HG02852 (cell line): ENCODE measurements at regions not wholly inside any gene's neighbourhood (a gene's known extent, or its start where the extent isn't known, plus 50 kb on each side); places are given as distances from the start of the nearest gene placed in this dataset.

Source experiments
- ATAC-seq: cut with Tn5 transposase; IDR thresholded peaks from one replicate; pipeline ENCODE4 v1.9.1; 2021; ENCODE audit warnings: mild to moderate bottlenecking, moderate library complexity; ENCODE audit not compliant: unreplicated experiment

DNA sequence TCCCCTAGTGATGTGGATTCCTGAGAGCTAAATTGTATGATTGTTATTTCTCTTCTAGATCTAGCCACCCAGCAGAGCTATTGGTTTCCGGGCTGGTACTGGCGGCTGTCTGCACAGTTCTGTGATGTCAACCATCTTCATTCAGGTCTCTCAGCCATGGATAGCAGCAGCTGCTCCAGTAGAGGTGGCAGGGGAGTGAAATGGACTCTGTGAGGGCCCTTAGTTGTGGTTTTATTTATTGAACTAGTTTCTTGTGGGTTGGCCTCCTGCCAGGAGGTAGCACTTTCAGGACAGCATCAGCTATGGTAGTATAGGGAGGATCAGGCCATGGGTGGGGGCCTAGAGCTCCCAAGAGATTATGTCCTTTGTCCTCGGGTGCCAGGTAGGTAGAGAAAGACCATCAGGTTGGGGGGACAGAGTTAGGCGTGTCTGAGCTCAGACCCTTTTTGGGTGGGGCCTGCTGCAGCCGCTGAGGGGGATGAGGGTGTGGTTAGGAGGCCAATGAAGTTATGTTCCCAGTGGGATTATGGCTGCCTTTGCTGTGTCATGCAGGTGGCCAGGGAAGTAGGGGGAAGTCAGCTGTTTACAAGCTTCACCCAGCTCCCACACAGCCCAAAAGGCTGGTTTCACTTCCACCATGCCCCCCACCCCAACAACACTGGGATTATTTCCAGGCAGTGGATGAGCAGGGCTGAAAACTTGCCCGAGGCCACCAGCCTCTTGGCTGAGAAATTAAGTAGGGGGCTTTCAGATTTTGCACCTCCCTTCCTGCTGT is 55.1 kb upstream of the RGS4 start:
- ATAC-seq: no peak

DNA sequence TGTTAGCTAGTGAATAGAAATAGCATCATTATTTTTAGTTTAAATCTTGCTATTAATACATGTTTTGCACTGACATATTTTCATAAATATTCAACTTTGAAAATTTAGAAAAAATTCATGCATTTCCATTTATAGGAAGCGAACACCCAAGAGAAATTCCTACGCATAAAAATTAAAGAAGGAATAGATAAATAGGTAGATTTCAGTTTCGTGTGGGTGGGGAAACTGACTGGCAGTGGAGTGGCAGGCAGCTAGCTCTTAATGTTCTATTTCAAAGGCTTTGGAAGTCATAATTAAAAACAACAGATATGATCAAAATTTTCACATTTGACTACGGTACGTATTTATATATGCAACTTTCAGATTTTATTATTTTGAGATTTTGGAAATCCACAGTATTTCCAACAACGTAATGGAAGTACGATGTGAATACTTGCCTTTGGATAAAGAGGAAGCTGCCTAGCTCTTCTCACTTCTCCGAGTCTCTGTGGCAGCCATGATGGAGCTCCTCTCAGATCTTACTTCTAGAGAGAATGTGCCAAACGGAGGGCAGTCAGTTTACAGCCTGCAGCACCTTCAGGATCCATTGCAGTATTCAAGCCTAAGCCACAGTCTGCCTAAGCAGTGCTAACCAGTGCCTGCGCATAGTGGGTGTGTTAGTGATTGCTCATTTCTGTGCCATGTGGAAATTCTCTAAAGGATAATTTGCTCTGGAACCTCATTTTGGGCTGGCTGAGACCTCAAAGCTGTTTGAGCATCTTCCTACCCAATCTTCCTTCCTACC is 62.9 kb upstream of the RGS4 start:
- no peak for ATAC-seq

DNA sequence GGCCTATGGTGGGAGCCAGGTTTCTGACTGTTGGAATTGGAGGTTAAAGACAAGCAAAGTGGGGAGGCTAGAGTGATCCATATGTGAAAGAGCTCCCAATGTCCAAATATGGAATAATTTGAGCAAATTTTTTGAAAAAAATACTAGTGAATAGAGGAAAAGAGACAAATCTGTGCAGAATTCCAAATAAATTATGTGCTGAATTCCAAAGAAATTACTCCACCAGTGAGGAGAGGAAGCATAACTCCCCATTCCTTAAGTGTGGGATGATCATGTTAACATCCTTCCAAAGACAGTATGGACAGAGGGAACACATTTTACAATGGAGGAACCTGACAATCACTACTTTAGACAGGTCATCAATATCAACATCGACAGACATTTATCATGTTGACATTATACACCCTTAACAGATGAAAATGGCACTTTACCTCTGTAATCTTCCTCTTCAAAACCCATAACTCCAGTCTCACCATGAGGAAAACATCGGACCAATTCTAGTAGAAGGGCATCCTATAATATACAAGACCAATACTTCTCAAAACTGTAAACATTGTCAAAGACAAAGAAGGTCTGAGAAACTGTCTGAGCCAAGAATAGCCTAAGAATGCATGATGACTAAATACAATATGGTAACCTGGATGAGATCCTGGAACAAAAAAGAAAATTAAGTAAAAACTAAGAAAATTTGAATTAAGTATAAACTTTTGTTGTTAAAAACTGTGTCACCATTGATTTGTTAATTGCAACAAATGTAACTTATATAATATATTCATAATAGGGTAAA is 71.5 kb upstream of the RGS4 start:
- ATAC-seq: no peak

DNA sequence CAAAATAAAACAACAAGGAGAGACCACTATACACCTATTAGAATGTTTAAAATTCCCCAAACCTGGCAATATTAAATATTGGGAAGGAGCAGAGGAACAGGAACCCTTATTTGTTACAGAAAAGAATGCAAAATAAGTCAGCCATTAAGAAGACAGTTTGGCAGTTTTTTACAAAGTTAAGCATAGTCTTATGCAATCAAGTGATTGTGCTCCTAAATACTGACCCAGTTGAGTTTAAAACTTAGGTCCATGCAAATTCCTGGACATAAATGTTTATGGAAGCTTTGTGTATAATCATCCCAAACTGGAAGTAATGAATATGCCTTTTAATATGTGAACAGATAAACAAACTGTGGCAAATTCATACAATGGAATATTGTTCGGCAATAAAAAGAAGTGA is 72.9 kb upstream of the RGS4 start:
- no peak for ATAC-seq

DNA sequence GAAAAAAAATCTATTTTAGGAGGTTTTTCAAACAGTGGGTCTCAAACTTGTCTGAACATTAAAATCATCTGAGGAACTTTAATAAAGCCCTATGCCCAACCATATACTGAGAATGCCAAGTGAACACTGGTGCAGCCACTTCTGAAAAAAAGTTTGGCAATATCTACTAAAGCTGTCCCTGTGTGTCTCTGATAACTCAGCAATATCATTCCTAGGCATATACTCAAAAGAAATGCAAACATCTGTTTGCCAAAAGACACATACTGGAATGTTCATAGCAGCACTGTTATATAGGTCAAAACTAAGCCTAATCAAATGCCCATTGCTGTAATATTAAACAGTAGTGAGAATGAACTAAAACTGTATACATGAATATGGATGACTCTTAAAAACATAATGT is 74.2 kb upstream of the RGS4 start:
- ATAC-seq: no peak

DNA sequence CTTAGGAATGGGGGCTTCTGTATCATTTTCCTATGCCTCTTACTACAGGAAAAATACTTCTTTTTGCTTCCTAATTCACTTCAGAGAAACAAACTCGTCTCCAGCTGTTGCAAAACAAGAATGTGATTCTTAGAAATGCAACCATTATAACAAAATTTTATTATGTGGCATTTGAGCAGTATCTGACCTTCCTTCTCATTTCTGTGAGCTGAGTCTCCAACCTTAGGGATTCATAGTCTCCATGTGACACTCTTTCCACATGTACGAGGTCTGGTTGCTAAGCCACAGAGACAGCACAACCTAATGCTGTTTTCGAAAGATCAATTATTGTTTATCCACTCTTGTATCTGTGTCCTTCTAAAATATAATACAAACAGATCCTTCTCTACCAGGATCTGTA is 75.3 kb upstream of the RGS4 start:
- ATAC-seq: no peak

DNA sequence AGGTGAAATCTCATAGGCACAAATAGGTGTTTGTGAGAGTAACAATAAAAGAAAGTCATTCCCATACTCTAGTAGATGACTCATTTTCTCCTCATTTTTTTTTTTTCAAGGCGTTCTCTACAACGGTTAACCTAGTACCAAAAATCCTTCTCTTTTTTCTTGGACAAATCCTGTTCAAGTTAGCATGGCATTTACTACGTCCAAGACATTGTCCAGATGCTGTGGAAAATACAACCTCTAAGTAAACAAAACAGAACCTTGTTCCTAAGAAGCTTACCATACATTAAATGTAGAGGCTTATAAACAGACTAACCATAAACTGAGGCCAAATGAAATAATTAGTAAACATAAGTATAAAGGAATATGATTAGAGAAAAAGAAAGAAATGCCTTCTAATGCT is 76.2 kb upstream of the RGS4 start:
- no peak for ATAC-seq

DNA sequence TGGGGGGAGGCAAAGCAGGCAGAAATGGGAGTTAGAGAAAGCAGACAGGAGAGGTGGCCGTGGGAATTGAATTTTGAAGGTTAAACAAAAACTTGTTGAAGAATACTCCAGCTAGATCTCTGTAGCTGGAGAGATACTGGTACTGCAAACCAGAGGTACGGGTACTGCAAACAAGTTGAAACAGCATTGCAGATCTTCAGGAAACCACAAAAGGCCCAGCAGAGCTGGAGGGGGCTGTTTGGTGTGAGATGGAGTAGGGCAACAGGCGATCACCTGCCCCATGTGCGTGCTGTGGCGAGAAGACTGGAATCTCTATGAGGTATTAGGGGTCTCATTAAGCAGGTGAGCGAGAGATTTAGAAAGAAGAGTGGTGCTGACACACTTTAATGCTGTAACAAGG is 77.7 kb upstream of the RGS4 start:
- ATAC-seq: no peak

DNA sequence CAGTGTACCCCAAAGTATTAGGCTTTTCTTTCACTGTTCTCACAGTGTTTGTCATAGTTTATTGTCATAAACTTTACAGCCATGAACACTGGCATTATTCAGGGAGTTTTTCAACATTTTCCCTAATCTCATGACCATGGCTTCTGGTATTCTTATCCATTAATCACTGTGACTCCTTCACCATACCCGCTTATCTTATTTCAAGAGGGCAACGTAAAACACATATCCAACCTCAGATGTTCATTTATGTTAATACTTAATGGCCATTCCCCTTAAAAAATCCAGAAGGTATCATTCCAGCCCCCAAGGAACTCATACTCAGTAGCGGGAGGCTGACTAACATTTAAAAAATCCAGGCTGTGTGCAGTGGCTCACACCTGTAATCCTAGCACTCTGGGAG is 78.5 kb upstream of the RGS4 start:
- ATAC-seq: no peak

DNA sequence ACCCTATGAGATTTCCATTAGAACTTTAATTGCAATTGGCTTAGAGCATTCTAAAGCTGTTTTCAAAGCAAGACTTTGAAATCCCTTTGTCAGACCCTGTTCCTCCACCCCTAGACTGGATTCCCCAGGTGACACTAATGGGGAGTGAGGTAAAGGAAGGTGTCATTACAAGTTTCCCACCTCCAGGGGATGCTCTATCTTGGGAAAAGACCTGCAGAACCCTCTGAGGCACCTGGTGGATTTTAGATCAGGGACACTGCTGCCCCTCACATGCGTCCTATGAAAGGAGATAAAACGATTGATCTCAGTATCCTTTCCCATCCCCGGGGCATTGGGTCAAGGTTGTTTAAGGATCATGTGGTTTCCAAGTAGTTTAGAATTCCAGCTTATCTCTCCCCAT is 80.3 kb upstream of the RGS4 start:
- no peak for ATAC-seq

DNA sequence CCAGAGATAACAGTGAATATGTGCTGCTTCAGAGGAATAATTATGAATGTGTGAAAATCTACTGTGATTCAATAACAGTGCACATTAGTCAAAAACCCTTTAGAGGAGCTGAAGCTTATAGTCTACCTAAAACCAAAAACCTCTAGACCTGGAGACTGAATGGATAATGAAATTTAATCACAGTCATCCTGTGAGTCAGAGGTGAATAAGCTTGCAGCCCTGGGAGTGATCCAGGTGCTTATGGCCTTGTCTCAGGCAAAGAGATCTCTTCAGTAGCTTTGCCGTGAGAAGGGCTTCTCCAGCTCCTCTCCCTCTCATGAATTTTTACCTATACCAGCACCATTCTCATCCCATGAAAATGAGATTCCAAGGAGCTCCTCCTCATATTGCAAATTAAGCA is 81.3 kb upstream of the RGS4 start:
- ATAC-seq: no peak

DNA sequence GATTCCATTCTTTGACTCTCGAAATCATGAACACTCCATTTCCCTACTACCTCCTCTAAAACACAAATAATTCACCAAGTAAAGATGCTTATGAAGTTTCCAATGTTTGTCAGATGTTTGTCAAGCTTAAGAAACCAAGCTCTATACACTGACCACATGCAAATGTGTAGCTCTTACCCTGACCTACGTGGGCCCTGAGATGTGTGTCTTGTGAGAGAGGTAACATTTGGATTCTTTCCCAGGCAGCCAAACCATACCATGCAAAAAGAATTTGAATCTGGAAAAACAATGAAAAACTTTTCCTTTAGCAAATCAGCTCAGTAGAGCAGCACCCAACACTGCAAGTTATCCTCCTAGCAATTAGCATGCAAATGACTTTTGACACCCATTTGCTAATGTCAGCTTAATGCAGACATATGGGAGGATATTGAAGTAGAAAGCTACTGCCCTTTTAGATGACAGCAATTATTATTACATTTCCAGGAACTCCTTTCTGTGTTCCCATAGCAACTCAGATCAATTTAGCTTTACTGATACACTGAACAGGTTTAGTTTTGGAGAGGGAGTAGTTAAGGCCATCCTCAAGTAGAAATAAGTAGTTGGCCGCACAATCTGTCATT is 83.2 kb upstream of the RGS4 start:
- ATAC-seq: no peak

DNA sequence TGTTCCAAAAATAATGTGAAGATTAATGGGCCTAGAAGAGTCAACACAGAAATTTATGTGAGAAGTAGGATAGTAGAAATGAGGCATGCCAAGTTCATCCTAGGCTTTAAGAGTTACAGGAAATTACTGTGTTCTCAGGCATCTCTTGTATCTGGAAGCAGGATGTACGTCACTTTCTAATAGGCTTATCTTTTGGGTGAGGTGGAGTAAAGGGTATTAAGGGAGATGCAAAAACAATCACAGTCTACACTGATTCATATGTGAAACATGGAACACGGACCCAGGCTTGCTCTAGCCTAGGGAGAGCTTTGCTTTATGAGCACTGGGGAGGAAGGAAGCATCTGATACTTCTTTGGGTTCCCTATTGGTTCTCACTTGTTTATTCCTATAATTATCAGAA is 84.5 kb upstream of the RGS4 start:
- ATAC-seq: no peak

DNA sequence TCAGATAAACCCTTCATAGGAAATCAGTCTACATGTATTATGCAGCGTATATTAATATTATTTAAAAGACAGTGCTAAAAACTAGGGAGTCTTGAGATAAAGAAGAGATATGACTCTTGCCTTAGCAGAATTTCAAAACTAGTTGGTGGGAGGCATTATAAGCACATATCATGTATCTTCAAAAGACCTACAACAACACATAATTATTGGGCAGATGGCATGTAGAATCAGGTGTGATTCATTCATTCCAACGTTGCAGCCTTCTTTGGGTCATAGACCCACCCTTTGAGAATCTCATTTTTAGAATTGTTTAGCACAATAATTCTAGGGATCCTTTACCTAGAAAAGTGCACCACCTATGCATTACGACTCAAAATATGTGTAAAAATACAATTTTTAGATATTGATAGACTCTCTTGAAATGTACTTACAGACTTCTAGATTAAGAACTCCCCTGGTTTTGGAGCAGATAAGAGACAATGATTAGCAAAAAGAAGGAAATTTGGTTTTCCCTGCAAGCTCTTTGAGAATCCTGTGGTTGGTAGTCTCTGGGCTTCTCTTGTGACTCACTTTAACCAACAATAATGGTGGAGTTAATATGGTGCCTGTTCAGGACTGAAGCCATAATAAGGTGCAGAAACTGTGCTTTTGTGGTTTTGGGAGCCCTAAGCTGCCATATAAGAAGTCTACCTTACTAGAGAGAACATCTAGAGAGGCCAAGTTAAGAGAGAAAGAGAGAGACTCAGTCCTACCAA is 85.3 kb upstream of the RGS4 start:
- ATAC-seq: no peak

DNA sequence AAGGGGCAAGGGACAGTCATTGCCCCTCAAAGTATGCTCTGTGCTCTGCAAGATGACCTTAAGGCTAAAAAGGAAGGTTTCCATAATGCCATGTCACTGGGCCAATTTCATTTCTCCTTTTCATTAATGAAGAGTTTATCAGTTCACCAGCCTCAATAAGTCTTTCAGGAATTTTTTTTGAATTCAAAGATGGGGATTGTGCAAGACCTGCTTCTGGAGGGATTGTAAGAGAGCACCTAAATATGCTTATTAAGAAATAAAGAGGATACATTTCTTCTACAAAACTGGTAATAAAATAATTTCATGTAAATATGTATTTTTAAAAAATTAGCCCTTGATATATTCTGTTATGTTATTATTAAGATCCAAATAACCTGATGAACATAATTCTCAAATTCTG is 86.8 kb upstream of the RGS4 start:
- ATAC-seq: no peak

DNA sequence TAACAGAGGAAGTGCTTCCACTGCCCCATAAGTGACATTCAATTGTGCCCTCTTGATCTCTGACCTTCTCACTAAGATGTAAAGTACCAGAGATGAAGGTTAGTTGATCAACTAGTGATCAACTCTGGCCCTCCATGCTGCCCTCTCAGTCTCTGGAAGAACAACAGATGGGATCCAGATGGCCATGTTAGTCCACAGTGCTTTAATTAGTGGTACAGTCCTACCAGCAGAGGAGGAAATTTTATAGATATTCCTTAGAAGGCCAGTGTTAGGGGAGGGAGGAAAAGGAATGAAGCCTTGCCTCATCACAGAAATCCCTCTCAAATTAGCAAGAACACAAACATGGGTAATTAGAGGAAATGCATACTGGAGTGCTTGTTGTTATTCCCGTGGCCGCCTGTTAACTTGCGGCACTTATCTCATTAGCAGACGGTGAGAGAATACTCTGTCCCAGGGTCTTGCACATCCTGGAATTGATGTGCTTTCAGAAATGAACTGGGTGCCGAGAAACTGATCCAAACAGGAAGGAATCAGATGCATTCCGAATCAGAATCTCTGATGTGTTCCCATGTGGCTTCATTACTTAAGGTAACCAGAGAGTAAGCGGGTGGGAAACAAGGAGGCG is 91.1 kb upstream of the RGS4 start:
- ATAC-seq: no peak

DNA sequence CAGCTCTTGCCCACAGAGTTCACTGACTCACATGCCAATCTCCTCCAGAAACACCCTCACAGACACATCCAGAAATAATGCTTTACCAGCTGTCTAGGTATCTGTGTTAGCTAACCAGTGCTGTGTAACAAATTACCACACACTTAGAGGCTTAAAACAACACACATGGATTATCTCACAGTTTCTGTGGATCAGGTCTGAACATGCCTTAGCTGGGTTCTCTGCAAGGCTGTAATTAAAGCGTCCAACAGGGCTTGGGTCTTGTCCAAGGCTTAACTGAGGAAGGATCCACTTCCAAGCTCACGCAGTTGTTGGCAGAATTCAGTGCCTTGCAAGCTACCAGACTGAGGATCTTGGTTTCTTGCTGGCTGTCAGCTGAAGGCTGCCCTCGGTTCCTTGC is 92.5 kb upstream of the RGS4 start:
- no peak for ATAC-seq

DNA sequence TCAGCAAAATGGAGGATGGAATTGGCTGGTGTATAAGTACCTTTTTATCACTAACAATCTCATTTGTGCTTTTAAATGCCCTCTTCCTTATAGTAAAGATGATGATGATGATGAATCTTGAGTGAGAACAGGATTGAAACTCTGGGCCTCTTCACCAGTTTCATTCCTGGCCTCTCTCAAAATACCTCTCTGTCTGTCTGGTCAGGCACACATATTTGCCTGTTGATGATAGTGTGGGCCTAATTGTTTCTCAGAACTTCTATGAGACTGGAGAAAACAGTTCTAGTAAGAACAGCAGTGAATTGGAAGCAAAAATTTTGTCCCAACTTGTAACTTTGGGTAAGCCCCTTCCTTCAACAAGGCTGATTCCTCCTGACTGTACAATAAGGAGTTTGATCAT is 94.4 kb upstream of the RGS4 start:
- ATAC-seq: no peak

DNA sequence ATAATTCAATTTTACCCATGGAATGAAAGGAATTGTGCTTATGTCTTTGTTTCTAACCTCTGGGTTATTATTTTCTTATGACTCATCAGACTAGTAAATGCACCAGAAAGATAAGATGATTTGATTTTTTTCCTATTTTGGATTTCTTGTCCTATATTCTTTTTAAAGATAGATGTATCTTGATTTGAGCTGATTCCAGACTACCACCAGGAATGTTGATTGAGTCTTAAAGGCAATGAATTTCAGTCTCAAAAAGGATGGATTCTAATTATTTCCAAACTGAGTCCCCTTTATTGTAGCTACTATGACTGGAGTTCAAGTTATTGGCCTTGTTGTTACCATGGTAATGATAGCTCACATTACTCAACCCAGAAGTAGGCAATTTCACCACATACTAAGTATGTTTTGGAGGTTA is 95.8 kb upstream of the RGS4 start:
- ATAC-seq: no peak

DNA sequence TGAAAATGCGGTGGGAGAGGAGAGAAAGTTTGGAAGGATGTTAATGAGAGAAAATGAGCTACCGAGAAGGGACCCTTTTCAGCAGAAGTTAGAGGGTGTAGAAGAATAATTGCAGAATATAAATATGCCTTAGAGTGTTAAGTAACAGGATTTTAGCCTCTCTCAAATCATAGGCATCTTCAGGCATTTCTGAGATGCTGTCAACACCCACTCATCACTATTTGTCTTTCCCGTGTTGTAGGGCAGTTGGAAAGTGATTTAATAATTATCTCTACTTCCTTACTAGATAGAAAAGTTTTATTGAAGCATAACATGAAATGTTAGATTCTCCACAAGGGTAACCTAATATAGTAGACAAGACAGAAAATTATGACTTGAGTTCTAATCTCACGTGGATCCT is 96.4 kb upstream of the RGS4 start:
- no peak for ATAC-seq
